ENCODE measurements at regions not wholly inside any gene's neighbourhood (a gene's known extent, or its start where the extent isn't known, plus 50 kb on each side); places are given as distances from the start of the nearest gene placed in this dataset.

GRCh38 chr12:58364389-58365086 is 423.2 kb downstream of the ATP23 start:
- H3K9ac ChIP-seq (ENCODE audit: low read length), result no peak overlapping the region
- no peaks in the 10 kb centered on the region for H3K36me3 ChIP-seq (replicated peaks in 1 of 2; ENCODE audit: control extremely low read depth in 1 of 2, control insufficient read depth in 1 of 2, extremely low read depth in 1 of 2, insufficient read depth in 2 of 2, low read length in 1 of 2)
- no peak for TF ChIP-seq CTCF (IDR thresholded peaks at IDR 0.05)
- TF ChIP-seq EZH2 (IDR thresholded peaks at IDR 0.05; ENCODE audit: borderline replicate concordance, insufficient read depth, low read depth, low read length, poor library complexity, severe bottlenecking), result no peak
- intact Hi-C loops (cut with micrococcal nuclease), result no loop called here
- H3K27ac ChIP-seq (ENCODE audit: low read length in 2 of 2), result no peak overlapping the region
- Mint-ChIP-seq H3K4me1 (no peaks in the 10 kb centered on the region), H3K27ac (no peak overlapping the region), H3K9me3 (ENCODE audit: insufficient read depth) (no peaks in the 10 kb centered on the region), H3K4me3 (no peak overlapping the region), H3K27me3 (no peaks in the 10 kb centered on the region)
- ChIA-PET POLR2A (no interaction called here), CTCF (no interaction called here)
- H2AFZ ChIP-seq (ENCODE audit: insufficient read depth, low read depth, low read length, poor library complexity, severe bottlenecking), result no peak overlapping the region
- no peak for DNase-seq
- H3K9me3 ChIP-seq (ENCODE audit: control extremely low read depth in 1 of 3, control insufficient read depth in 2 of 3, insufficient read depth in 1 of 3, low read length in 2 of 3), result no peaks in the 10 kb centered on the region
- H3K79me2 ChIP-seq (ENCODE audit: control insufficient read depth, insufficient read depth, low read length), result no peaks in the 10 kb centered on the region
- no peak overlapping the region for H3K4me3 ChIP-seq (ENCODE audit: control extremely low read depth in 1 of 5, extremely low read depth in 1 of 5, insufficient read depth in 1 of 5, low read depth in 2 of 5, low read length in 4 of 5)
- WGBS (ENCODE audit: insufficient coverage), result no CpG with 5 or more reads among the region's 1 CpG
- H3K27me3 ChIP-seq (replicated peaks in 1 of 4; ENCODE audit: control extremely low read depth in 1 of 4, control insufficient read depth in 3 of 4, insufficient read depth in 4 of 4, low read length in 3 of 4), result no peaks in the 10 kb centered on the region
- H3K4me2 ChIP-seq (replicated peaks; ENCODE audit: low read depth, low read length, poor library complexity, severe bottlenecking), result no peak overlapping the region
- ATAC-seq (ENCODE audit: low read depth), result no peak
- H4K20me1 ChIP-seq (ENCODE audit: control insufficient read depth, insufficient read depth, low read length, poor library complexity, severe bottlenecking), result no peaks in the 10 kb centered on the region
- H3K4me1 ChIP-seq (ENCODE audit: control insufficient read depth in 2 of 2, insufficient read depth in 2 of 2, low read length in 2 of 2), result no peaks in the 10 kb centered on the region

- no peaks in the 10 kb centered on the region for H3K4me1 ChIP-seq (ENCODE audit: control insufficient read depth in 2 of 2, insufficient read depth in 2 of 2, low read length in 2 of 2)
- H3K9ac ChIP-seq (ENCODE audit: low read length), result no peak overlapping the region
- POLR2A ChIA-PET, result no interaction called here
- no peaks in the 10 kb centered on the region for H4K20me1 ChIP-seq (ENCODE audit: control insufficient read depth, insufficient read depth, low read length, poor library complexity, severe bottlenecking)
- no peak overlapping the region for H3K4me2 ChIP-seq (replicated peaks; ENCODE audit: low read depth, low read length, poor library complexity, severe bottlenecking)
- DNase-seq, result no peak
- intact Hi-C loops (cut with micrococcal nuclease), result no loop called here
- H3K36me3 ChIP-seq (replicated peaks in 1 of 2; ENCODE audit: control extremely low read depth in 1 of 2, control insufficient read depth in 1 of 2, extremely low read depth in 1 of 2, insufficient read depth in 2 of 2, low read length in 1 of 2), result no peaks in the 10 kb centered on the region
- CTCF ChIA-PET, result no interaction called here
- H2AFZ ChIP-seq (ENCODE audit: insufficient read depth, low read depth, low read length, poor library complexity, severe bottlenecking), result no peak overlapping the region
- TF ChIP-seq EZH2 (IDR thresholded peaks at IDR 0.05; ENCODE audit: borderline replicate concordance, insufficient read depth, low read depth, low read length, poor library complexity, severe bottlenecking), result no peak
- TF ChIP-seq CTCF (IDR thresholded peaks at IDR 0.05), result no peak
- no peaks in the 10 kb centered on the region for H3K79me2 ChIP-seq (ENCODE audit: control insufficient read depth, insufficient read depth, low read length)
- H3K27me3 ChIP-seq (replicated peaks in 1 of 4; ENCODE audit: control extremely low read depth in 1 of 4, control insufficient read depth in 3 of 4, insufficient read depth in 4 of 4, low read length in 3 of 4), result no peaks in the 10 kb centered on the region
- H3K4me3 Mint-ChIP-seq, result no peak overlapping the region
- no peaks in the 10 kb centered on the region for H3K9me3 Mint-ChIP-seq (ENCODE audit: insufficient read depth)
- WGBS (ENCODE audit: insufficient coverage), result no CpG with 5 or more reads among the region's 1 CpG
- no peaks in the 10 kb centered on the region for H3K27me3 Mint-ChIP-seq
- no peak overlapping the region for H3K4me3 ChIP-seq (ENCODE audit: control extremely low read depth in 1 of 5, extremely low read depth in 1 of 5, insufficient read depth in 1 of 5, low read depth in 2 of 5, low read length in 4 of 5)
- H3K9me3 ChIP-seq (ENCODE audit: control extremely low read depth in 1 of 3, control insufficient read depth in 2 of 3, insufficient read depth in 1 of 3, low read length in 2 of 3), result no peaks in the 10 kb centered on the region
- no peak overlapping the region for H3K27ac ChIP-seq (ENCODE audit: low read length in 2 of 2)
- no peaks in the 10 kb centered on the region for H3K4me1 Mint-ChIP-seq
- H3K27ac Mint-ChIP-seq, result no peak overlapping the region
- ATAC-seq (ENCODE audit: low read depth), result no peak
Measured at GRCh38 chr12:58365087-58365390, 423.7 kb downstream of the ATP23 start.

Measured in B cell (primary cell).